Stomach (tissue), 8 donors: ENCODE measurements at regions not wholly inside any gene's neighbourhood (a gene's known extent, or its start where the extent isn't known, plus 50 kb on each side); places are given as distances from the start of the nearest gene placed in this dataset.
"Not testable (repeated sequence)": the region's sequence is repeated elsewhere in the genome, so short reads cannot be mapped to it uniquely, and the experiment has no call there.

ENCODE experiments used
- DNase-seq, 2 donors: peaks; one replicate each; pipeline versions ENCODE4 v3.0.0 to v3.0.0-alpha.2; 2013 to 2019
- H3K27ac ChIP-seq, 5 donors: fragments of 200-600 bp in 4 of 5; sonication (generic) in 4 of 5; one replicate each; pipeline ENCODE4 v1.5.1; 2013 to 2019; ENCODE audit warnings: mild to moderate bottlenecking in 1 of 5, moderate library complexity in 1 of 5
- H3K27me3 ChIP-seq, 3 donors: fragments of 200-600 bp; sonication (generic); one replicate each; pipeline ENCODE4 v1.5.1; 2017 to 2019; ENCODE audit warnings: mixed run types in 1 of 3
- H3K36me3 ChIP-seq, 4 donors: fragments of 200-600 bp; sonication (generic); 1 replicate in 3 of 4; 2 replicates in 1 of 4; pipeline ENCODE4 v1.5.1; 2016 to 2019
- H3K4me1 ChIP-seq, 4 donors: fragments of 200-600 bp; sonication (generic); one replicate each; pipeline ENCODE4 v1.5.1; 2016 to 2019
- H3K4me3 ChIP-seq, 4 donors: fragments of 200-600 bp; sonication (generic) in 3 of 4; one replicate each; pipeline ENCODE4 v1.5.1; 2016 to 2019; ENCODE audit warnings: mild to moderate bottlenecking in 1 of 4
- H3K9me3 ChIP-seq, 4 donors: fragments of 200-600 bp; sonication (generic); one replicate each; pipeline ENCODE4 v1.5.1; 2016 to 2019
- CTCF ChIP-seq, 7 experiments: fragments of 450-650 bp in 4 of 7; fragments of 200-600 bp in 3 of 7; sonication (generic) in 3 of 7; IDR thresholded peaks; one replicate each; pipeline ENCODE4 v1.5.1; 2016 to 2019; ENCODE audit warnings: antibody characterized with exemption in 7 of 7, control low read depth in 2 of 7, mild to moderate bottlenecking in 1 of 7
- EP300 ChIP-seq: sonication (generic); formaldehyde crosslinking; IDR thresholded peaks from one replicate; pipeline ENCODE4 v1.6.1; 2017; ENCODE audit warnings: antibody characterized with exemption
- POLR2A ChIP-seq, 4 donors: fragments of 450-650 bp; IDR thresholded peaks; one replicate each; pipeline ENCODE4 v1.6.1; 2016; ENCODE audit warnings: antibody characterized with exemption in 4 of 4, control low read depth in 2 of 4, mild to moderate bottlenecking in 1 of 4, moderate library complexity in 1 of 4
- POLR2AphosphoS5 ChIP-seq, 3 donors: sonication (generic); formaldehyde crosslinking; IDR thresholded peaks; one replicate each; pipeline ENCODE4 v1.6.1; 2016; ENCODE audit warnings: antibody characterized with exemption in 3 of 3
- WGBS, 5 donors: extraction: QIAGEN DNeasy Blood & Tissue Kit in 3 of 5; methylation state at CpG; one replicate each; pipeline versions ENCODE4 v1.1.5 to v1.1.7; 2013 to 2018; 5-methylcytosine and 5-hydroxymethylcytosine counted together
- intact Hi-C: fragments of 100-400 bp; cut with DNase I; formaldehyde crosslinking; loops from one replicate; pipeline ENCODE4 v1.15.1; 2023; ENCODE audit warnings: low total_unique reads
- donor health status: healthy with polysubstance abuse.
- donor health status: Bipolar disorder and iron deficiency.
- donor health status: healthy.

- intact Hi-C loops = no loop called here
- Histone ChIP-seq H3K27me3 (no peaks in the 10 kb centered on the region), H3K4me1 (no peaks in the 10 kb centered on the region), H3K27ac (no peak overlapping the region), H3K36me3 (no peaks in the 10 kb centered on the region), H3K4me3 (no peak overlapping the region), H3K9me3 (peaks cover 0 to 5% (median 0%) of the 10 kb centered on the region in 4 donors)
- DNase-seq = no peak
- TF ChIP-seq POLR2A (IDR thresholded peaks at IDR 0.05) = no peak
- TF ChIP-seq CTCF (IDR thresholded peaks at IDR 0.05) = no peak
- no peak for TF ChIP-seq EP300
- no peak for TF ChIP-seq POLR2AphosphoS5 (IDR thresholded peaks at IDR 0.05)
- 51 to 60% (median 53%) methylated on average over 5 of the region's 5 CpGs for WGBS, 5 donors
These were observed 104.6 kb downstream of the MTX3 start for GRCh38 chr5:79886456-79886855.

- 88 to 94% (median 89%) methylated on average over 1 of the region's 1 CpG for WGBS, 5 donors
- H3K36me3 ChIP-seq, H3K9me3 ChIP-seq, H3K27ac ChIP-seq, H3K27me3 ChIP-seq, DNase-seq, intact Hi-C loops, H3K4me1 ChIP-seq, H3K4me3 ChIP-seq: not testable (repeated sequence)
These were observed 111.2 kb downstream of the MTX3 start for GRCh38 chr5:79879880-79880279.

GRCh38 chr5:79878721-79879336 is 112.2 kb downstream of the MTX3 start:
- TF ChIP-seq CTCF (IDR thresholded peaks at IDR 0.05) = no peak
- no peak for TF ChIP-seq POLR2AphosphoS5 (IDR thresholded peaks at IDR 0.05)
- no peak for DNase-seq

GRCh38 chr5:79878136-79878679 is 112.9 kb downstream of the MTX3 start:
- Histone ChIP-seq H3K4me3 (no peak overlapping the region), H3K9me3 (no peaks in the 10 kb centered on the region), H3K4me1 (no peaks in the 10 kb centered on the region), H3K27ac (no peak overlapping the region), H3K36me3 (no peaks in the 10 kb centered on the region), H3K27me3 (no peaks in the 10 kb centered on the region)
- intact Hi-C loops = no loop called here
- 77 to 84% (median 80%) methylated on average over 5 of the region's 5 CpGs for WGBS, 5 donors
- TF ChIP-seq POLR2A (IDR thresholded peaks at IDR 0.05) (no peak), POLR2AphosphoS5 (IDR thresholded peaks at IDR 0.05) (no peak), EP300 (no peak), CTCF (IDR thresholded peaks at IDR 0.05) (no peak)
- no peak for DNase-seq

More at GRCh38 chr5:79878721-79879336, 112.2 kb downstream of the MTX3 start:
- Histone ChIP-seq H3K36me3 (no peaks in the 10 kb centered on the region), H3K27me3 (no peaks in the 10 kb centered on the region), H3K27ac (no peak overlapping the region), H3K9me3 (no peaks in the 10 kb centered on the region), H3K4me3 (no peak overlapping the region), H3K4me1 (no peaks in the 10 kb centered on the region)
- intact Hi-C loops = no loop called here
- WGBS, 5 donors = 43 to 56% (median 46%) methylated on average over 5 of the region's 5 CpGs

- Histone ChIP-seq H3K27ac (no peak overlapping the region), H3K27me3 (peaks cover 0 to 5% (median 0%) of the 10 kb centered on the region in 3 donors), H3K4me1 (no peaks in the 10 kb centered on the region), H3K36me3 (no peaks in the 10 kb centered on the region), H3K9me3 (no peaks in the 10 kb centered on the region), H3K4me3 (no peak overlapping the region)
- no peak for TF ChIP-seq POLR2A (IDR thresholded peaks at IDR 0.05)
- TF ChIP-seq POLR2AphosphoS5 (IDR thresholded peaks at IDR 0.05) = no peak
- no peak for TF ChIP-seq CTCF (IDR thresholded peaks at IDR 0.05)
- TF ChIP-seq EP300 = no peak
- no peak for DNase-seq
- intact Hi-C loops = no loop called here
- WGBS, 5 donors = 60 to 80% (median 73%) methylated on average over 1 of the region's 1 CpG
These were observed 114.6 kb downstream of the MTX3 start for GRCh38 chr5:79876456-79876855.
